ENCODE measurements at regions not wholly inside any gene's neighbourhood (a gene's known extent, or its start where the extent isn't known, plus 50 kb on each side); places are given as distances from the start of the nearest gene placed in this dataset.
"Not testable (repeated sequence)": the region's sequence is repeated elsewhere in the genome, so short reads cannot be mapped to it uniquely, and the experiment has no call there.

DNA sequence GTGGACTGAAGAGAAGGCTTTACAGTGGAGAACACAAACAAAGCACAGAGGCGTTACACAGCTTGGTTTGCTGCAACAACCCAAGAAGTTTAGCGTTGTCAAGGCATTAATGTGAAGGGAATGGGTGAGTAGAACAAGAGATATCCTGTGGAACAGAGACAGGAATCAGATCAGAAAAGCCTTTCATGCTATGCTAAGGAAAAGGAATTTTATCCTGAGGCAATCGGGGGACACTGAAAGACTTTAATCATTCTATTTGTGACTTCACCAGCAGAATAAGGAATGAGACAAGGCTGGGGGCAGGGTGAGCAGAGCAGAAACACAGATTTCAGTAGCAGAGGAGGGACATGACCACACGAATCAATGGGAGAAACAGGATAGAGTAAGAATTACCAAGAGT, 600.7 kb downstream of the IRS1 start:
- no peak for DNase-seq (ENCODE audit: low spot score)

DNA sequence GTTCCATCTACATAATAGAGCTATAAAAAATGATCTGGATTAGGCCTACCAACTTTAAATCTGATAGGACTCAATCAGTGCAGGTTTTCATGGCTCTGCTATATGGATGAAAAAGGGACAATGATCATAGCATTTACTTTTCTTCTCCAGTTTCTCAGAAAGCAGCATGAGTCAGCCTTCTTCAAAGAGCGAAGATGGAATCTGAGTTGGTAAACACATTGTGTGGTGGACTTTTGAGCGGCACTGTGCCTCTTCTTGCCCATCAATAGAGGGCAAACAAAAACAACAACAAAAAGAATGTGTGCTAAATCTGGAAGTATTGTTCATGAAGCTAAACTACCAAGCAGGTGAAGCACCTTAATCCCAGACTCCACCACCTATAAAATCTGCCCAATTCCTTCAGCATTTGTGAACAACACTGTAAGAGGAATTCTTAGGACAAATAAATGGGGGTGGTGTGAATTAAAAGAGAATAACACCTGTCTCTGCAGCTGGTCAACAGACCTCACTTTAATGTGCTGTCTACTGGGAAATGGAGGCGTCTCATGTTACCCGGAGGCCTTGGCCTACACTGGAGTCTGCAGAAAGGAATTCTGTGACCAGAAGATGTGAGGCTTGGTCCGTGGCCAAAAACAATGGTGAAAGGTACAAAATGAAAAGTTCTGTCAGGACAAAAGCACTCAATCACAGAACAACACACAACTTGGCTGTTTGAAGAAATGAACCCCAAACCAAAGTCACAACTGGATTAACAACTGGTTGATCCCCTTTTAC, 609.0 kb downstream of the IRS1 start:
- no peak for DNase-seq (ENCODE audit: low spot score)

DNA sequence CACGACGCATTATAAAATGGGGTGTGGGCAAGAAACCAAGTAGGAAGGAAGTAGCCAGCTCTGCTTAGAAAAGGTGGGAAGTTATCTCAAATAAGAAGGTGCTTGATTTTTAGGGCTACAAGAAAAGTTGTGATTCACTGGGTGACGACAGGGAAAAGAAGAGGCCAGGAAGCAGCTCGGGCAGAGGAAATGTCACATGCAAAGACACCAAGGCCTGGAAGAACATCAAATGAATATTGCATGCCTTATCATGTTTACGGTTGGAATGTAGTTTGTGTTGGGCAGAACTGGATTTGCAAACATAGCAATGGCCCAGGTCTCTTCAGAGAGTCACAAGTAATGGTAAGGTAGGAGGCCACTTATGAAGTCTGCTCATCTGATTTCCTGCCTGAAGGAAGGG, 610.6 kb downstream of the IRS1 start:
- DNase-seq (ENCODE audit: low spot score), result no peak

DNA sequence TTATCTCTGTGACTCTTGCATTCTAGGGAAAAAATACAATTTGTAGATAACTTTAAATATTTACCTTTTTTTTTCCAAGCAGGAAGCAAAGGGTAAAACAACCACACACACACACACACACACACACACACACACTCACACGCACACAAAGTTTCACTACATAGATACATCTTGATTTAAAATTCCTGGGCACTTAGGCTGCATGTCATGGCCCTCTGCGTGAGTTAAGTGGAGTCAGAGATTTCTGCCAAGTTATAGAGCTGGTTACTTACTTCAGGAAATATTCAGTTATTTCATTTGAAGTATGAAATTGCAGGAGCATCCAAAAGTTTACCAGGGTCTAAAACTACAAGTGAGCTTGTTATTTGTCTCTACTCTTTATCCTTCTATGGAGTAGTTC, 612.0 kb downstream of the IRS1 start:
- DNase-seq (ENCODE audit: low spot score), result no peak

DNA sequence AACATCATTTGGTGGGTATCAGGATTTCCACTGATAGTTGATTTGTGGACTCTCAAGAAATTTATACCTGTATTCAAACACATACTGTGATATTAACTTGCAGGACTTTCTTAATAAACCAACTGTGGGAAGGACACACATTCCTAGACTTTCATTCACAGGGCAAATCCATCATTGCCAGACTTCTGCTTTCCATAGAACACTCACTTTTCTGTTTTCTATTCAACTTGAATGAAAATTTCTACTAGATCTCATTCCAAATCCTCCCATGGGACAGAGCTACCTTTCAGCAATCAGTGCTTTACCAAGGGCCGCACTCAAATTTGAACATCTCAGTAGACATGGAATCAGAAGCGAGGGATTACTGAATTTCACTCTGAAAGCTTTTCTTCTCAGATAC, 612.5 kb downstream of the IRS1 start:
- DNase-seq (ENCODE audit: low spot score), result no peak

DNA sequence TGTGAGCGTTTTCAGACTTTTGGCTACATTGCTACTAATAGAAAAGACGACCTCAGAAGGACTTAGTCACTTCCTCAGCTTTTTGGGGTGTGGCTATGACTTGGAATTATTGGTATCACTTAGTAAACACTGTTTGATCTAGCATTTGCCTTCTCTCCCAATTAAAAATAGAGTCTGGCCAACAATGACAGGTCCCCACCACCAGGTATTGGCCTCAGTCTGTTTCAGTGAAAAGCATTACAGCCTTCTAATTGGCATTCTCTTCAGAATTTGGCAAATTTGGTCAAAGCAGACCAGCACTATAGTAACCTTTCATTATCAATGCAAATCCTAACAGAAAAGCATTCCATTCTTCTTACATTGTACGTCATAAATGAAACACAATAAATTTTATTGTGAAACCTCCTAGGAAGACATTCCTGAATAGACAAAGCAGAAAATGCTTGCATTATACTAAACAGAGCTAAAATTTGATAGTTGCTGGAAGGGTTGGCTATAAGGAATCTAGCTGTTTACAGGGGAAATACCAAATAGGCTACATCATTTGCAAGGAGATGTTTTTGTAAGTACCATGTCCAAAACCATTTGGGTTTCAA, 613.9 kb downstream of the IRS1 start:
- DNase-seq (ENCODE audit: low spot score), result no peak

DNA sequence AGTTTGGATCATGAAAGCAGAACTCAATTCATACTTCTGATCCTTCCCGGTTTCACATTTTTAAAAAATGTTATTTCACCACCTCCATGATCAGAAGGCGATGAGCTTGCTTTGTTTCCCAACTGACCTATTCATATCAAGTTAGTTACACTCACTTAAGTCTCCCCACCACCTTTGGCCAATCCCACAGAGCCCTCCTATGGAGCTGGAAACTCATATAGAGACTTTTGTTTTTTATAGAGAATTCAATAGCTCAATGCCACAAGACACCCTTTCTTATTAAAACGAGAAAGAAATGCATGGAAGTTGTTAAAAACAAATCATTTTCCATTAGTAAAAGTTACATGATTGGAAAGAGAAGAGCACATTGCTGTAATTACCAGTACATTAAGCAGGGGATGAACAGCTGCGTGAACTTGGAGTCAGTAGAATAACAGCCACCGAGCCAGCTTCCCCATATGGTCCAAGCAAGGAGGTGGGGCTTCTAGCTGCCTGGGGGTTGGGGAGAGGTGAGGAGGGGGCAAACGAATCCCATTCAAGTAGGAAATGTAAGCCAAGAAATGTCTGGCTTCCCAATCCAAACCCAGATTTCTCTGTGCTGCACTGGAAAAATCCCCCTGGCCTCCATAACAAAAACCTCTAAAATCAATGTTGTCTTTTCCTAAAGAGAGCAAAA, 614.5 kb downstream of the IRS1 start:
- no peak for DNase-seq (ENCODE audit: low spot score)

DNA sequence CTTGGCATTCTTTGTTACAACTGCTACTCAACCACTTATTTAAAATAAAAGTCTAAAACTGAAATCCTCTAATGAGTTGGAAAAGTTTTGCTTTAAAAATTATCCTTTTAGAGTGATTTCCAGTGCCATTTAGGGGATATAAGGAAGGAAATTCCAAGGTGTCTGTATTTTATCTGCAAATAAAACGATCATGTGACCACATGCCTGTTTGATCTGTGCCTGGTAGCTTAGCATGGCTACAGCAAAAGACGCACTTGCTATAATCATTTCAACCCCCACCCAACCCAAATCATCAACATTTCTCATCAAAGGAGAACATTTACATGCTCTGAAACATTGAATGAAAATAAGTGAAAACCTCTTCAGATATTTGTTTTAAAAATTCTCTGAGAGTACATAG, 615.1 kb downstream of the IRS1 start:
- no peak for DNase-seq (ENCODE audit: low spot score)

DNA sequence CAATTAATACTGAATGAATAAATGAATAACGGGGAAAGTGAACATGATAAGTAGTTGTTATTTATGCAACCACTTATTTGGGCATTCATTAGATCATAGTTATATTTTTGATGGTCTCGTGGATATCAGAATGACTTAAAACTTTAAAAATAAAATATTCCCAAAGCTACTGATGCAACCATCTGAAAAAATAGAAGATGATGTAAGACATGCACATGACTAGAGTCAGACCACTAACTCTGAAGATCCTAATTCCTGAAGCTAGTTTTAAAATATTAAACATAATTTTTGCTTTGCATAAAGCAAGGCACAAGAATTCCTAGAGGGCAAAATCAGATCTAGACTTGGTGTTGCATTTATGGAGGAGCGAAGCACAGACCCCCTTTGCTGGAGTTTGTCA, 616.1 kb downstream of the IRS1 start:
- no peak for DNase-seq (ENCODE audit: low spot score)

DNA sequence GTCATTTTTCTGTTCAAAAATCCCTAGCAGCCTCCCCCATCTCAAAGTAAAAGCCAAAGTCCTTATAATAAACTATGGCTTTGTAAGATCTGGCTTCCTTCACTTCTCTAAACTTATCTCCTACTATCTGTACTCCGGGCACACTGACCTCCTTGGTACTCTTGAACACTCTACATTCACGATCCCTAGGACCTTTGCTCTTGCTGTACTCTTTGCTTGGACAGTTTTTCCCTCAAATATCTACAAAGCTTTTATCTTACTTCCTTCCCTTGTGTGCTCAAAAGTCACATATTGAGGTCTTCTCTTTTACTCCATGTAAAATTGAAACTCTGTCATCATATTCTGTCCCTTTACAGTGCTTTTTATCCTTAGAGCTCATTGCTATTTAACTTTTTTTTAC, 616.6 kb downstream of the IRS1 start:
- no peak for DNase-seq (ENCODE audit: low spot score)

DNA sequence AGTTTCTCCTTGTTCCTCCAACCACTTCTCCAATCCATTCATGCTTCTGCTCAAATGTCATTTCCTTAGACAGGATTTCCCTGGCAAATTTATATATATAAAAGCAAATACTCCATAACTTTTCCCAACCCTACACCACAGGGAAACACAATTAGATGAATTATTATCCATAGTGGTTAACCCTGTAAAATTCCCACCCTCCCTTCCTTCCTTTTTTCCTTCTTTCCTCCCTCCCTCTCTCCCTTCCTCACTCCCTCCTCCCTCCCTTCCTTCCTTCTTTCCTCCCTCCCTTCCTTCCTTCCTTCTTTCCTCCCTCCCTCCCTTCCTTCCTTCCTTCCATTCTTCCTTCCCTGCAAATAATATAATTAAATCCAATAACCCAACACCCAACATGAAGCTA, 617.7 kb downstream of the IRS1 start:
- no peak for DNase-seq (ENCODE audit: low spot score)

DNA sequence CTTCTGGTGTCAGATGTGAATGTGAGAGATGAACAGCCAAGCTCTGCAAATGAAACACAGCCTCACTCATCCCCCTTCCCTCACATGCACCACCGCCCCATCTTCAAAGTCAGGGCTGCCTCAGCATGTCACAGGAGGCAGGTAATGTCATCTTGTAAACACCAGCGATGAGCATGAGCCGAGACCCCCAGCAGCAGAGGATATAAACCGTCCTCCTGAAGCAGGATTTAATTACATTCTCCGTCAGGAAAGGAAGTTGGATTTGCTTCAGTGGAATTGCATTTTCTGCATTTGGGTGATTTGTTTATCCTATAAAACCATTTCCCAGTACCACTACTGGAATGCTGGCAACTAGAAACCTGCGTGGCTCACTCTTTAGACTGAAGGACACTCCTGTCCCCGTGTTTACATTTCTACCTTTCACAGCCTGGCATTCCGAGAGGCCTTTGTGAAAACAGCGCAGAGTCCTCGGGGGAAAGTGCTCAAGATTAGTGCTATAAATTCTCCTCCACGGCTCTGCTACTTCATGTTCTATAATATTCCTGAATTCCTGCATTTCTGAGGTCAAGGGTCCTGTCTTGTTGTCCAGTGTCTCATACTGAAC, 619.2 kb downstream of the IRS1 start:
- no peak for DNase-seq (ENCODE audit: low spot score)

DNA sequence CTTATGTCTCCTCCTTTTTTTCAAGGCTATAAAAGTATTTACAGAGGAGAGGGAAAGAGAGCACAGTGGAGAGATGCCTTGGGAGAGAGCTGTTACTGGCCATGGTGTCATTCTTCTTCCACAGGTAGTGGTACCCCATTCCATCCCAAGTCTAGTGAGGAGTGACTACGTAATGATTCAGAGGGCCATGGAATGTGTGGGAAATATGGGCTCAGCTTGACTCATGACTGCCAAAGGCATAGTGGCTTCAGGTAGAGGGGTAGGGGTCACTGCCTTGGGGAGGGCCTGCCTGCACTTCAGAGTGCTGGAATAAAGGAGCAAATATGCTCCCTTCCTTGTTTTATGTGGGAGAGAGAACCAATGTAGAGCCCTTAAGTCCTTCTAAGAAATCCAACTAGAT, 620.6 kb downstream of the IRS1 start:
- no peak for DNase-seq (ENCODE audit: low spot score)

DNA sequence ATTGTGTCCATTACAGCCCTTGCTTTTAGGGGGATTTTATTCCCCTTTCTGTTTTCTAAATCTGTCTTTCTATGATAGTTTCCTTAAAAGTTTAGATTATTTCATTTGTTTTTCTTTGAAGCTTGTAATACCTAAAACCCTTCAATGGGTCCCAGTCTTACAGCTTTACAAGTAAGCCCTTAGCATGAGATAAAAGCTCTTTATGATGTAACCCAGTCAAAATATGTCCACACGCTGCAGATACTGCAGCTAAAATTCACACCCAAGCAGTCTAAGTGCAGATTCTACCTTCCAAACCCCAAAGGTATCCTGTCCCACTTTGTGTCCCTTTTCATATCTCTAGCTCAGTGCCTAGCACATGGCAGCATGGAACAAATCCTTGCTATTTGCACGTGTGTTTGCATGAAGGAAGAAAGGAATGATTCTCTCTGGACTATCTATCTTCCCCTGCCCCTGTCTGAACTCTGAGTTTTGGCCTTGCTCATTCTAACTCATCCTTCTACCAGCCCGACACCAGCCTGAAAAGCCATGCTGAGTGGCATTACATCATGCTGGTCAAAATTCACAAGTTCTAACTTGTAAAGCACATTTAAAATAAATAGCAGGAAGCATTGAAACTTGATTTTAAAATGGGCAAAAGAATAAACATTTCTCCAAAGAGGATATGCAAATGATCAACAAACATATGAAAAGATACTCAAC, 623.2 kb downstream of the IRS1 start:
- DNase-seq (ENCODE audit: low spot score), result no peak

DNA sequence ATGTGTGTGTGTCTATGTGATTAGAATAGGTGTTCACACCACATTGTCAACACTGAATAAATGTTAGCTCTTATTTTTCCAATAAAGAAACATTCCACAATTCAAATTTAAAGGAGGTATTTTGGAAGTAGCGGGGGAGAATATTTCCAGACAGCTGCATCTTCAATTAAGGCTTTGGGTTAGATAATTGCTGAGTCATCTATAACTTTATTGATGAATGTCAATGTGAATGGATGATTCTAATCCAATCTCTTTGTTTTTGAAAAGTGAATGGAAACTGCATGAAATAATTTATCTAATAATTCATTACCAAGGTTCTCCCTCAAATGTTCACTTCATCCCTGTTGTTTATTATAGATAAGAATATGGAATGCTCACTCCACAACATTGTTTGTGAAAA, 625.2 kb downstream of the IRS1 start:
- DNase-seq (ENCODE audit: low spot score), result no peak

DNA sequence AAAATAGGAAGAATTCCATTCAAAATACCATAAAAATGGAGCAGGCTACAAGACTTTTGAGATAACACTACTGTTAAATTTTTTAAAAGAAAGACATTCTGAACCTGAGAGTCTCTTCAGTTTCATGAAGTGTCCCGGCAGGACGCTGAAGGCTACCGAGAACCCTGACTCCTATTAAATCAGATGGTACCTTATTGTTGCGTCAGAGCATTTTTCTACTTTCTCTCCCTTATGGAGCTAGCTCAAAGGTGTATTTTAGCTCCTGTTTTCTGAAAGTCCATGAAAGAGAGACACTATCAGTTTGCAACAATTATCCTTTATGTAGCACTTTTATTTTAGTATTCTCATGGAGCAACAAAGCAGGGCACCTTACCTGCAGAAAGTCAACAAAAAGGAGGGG, 626.7 kb downstream of the IRS1 start:
- DNase-seq (ENCODE audit: low spot score), result no peak

DNA sequence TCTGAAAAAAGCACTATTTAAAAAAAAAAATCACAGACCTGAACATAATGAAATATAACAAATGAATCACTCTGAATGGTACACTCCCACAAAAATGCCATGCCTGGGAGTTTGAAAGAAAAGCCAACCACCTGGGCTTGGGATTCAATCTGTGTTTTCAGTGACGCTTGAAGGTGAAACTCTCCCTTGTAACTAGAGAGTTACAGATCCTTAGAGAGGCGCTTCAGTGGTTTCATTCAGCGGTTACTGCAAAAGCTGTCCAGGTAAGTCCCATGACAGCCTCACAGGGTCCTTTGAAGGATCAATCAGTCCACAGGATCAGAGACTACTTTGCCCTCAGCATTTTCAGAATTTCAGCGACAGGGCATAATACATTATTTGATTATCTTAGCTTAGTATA, 627.3 kb downstream of the IRS1 start:
- no peak for DNase-seq (ENCODE audit: low spot score)

DNA sequence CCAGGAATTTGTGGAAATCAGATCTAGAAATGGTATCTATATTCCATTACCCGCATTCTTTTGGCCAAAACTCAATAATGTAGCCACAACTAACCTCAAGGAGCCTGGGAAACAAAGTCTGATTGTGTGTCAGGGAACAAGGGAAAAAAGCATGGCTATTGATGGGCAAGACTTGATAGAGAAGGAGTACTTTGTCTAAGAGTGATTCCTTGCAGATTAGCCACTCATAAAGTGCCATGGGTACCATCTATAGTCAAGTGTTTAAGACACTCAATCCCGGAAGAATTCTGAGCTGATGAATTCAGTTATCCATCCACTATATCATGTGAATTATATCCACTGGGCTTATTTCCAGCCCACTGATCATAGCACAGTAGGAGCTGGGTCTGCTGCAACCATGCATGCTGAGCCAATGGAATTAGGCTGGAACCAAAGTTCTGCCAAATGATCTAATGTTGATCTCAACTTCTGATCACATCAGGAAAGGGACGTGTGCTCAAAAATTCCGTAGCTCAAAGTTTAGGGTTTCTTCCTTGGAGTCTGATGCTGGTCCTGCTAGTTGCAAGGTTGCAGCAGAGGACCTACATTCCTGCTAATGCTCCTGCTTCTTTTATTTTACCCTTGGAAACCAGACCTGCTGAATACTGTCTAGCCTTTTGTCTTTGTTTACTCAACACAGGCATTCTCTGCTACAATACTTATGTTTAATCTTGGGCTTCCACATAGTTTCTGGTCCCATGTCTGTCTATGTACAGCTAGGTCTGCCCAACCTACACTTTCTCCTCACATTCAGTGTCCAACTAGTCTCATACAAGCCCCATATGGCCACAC, 629.7 kb downstream of the IRS1 start:
- no peak for DNase-seq (ENCODE audit: low spot score)

DNA sequence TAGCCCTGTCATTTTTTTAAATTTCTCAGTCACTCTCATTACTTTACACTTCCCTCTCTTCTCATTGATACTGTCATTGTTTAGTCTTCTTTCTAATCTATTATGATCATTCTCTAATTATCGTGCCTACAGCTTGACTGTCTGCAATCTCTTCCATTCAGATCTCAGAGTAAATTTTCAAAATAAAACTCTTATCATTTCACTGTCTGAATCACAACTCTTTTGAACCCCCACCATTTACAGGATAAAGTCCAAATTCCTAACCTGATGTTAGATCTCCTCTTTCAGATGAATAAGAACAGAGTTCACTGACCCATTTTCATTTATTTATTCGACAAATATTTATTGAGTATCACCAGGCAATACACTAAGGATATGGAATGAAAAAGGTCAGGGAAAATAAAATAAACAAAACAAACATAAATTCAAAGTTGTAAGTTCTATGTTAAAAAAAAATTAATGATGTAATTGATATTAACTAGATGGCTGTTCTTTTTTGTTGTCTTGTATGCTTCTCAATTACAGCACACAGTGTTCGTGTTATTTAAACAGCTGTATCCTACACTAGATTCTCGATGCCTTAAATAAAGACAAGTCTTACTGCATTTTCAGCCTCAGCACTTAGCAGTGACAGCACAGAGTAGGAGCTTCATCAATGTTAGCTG, 631.0 kb downstream of the IRS1 start:
- no peak for DNase-seq (ENCODE audit: low spot score)

DNA sequence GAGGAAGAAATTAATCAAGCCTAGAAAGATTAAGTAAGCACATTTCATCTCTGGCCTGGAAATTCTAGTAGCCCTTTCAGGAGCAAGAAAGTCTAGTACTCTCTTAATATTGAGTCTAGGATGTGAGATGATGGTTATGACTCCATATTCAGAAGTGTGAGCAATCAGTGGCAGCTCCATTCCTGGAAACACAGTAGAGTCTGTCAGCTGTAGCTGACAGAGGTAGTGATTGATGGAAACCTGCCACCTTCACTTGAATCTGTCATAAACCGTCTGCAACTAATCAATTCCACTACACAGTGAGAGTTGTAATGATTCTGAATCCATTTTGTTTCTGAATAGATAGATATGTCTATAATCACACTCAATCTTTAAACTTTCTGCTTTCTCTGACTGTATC, 635.1 kb downstream of the IRS1 start:
- no peak for DNase-seq (ENCODE audit: low spot score)

DNA sequence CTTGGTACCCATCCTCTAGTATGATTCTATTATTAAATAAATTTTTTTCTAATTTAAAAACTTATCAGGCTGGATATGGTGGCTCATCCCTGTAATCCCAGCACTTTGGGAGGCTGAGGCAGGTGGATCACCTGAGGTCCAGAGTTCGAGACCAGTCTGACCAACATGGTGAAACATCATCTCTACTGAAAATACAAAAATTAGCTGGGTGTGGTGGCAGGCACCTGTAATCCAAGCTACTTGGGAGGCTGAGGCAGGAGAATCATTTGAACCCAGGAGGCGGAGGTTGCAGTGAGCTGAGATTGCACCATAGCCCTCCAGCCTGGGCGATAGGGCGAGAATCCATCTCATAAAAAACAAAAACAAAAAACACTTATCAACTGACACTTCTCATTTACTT, 639.0 kb downstream of the IRS1 start:
- DNase-seq (ENCODE audit: low spot score), result not testable (repeated sequence)

Data from ecto neural progenitor cell (in vitro differentiated cells).